Stimulated activated CD4-positive, alpha-beta T cell treated with anti-CD3 and anti-CD28 coated beads, Interleukin-15, amount 100 ng/mL, for 24 hours (primary cell): ENCODE measurements at regions not wholly inside any gene's neighbourhood (a gene's known extent, or its start where the extent isn't known, plus 50 kb on each side); places are given as distances from the start of the nearest gene placed in this dataset.
"Not testable (repeated sequence)": the region's sequence is repeated elsewhere in the genome, so short reads cannot be mapped to it uniquely, and the experiment has no call there.

Experiments used
- DNase-seq: peaks from one replicate; pipeline ENCODE4 v3.0.0-alpha.2; 2020

DNA sequence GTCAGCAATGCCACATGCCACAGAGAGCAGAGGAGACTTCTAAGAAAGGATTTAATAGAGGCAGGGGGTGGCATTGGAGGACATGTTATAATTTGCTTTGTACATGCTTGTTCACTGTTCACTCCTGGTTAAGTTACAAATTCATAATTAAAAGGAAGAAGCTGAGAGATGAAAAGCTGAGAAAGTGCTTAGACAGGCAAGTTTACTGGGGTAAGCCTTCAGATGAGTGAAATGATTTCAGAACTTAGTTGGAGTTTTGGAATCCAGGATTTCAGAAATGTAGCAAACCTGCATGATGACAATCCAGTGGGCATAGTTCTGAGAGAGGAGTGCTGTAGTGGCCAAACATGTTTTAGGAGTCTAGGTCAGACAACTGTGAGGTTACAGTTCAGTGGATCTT is 67.3 kb upstream of the FBXO33 start:
- DNase-seq: no peak

DNA sequence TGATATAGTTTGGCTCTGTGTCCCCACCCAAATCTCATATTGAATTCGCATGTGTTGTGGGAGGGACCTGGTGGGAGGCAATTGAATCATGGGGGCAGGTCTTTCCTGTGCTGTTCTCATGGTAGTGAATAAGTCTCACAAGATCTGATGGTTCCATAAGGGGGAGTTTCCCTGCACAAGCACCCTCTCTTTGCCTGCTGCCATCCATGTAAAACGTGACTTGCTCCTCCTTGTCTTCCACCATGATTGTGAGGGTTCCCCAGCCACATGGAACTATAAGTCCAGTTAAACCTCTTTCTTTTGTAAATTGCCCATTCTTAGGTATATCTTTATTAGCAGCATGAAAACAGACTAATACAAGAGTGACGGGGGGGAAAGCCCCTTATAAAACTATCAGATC is 65.4 kb upstream of the FBXO33 start:
- not testable (repeated sequence) for DNase-seq

GRCh38 chr14:39492267-39492666 is 60.0 kb upstream of the FBXO33 start:
- no peak for DNase-seq

DNA sequence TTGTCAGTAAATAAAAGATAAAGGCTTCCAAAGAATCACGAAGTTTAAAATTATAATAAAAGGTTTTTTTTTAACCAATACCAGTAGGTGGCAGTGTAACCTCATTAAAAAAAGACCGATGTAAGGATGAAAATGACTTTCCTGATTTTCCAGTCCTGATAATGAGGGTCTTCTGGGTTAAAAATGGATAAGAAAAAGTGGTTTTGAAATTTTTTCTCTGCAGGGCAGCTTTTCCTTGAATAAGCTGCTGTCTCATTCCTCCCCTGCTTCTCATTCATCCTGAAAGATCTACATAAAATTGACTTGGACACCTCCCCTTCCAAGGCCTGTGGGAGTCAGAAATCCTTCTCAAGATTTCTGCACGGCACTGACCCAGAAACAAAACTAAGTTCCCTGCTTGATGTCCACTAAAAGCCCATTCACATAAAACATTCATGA is 58.9 kb upstream of the FBXO33 start:
- no peak for DNase-seq

DNA sequence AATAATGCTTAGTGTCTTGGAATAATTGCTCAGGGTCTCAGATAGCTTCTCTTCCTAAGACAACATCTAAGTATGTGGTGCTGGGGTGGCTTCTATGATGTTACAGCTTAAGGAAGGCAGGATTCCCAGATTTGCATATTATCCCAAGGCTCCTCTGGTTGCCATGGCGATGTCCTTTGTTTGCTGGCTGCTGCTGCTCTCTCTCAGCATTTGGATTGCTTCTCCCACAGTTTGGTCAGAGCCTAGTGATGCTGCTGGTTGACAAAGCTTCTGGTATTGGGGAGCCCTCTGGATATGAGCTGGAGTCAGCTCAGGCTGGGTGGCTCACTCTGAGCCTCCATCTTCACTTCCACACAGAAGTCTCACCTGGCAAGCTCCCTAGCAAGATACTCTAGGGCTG is 56.4 kb upstream of the FBXO33 start:
- DNase-seq: no peak

- no peak for DNase-seq
These were observed 51.4 kb upstream of the FBXO33 start for GRCh38 chr14:39483682-39484081.
